A549 (cell line): ENCODE measurements at regions not wholly inside any gene's neighbourhood (a gene's known extent, or its start where the extent isn't known, plus 50 kb on each side); places are given as distances from the start of the nearest gene placed in this dataset.

Experiments used
- ATAC-seq, 2 experiments: fragments of 200-7000 bp in 1 of 2; fragments of >200 bp in 1 of 2; cut with Nextera tagmentation in 1 of 2; cut with Tn5 transposase in 1 of 2; 3 replicates each; pipeline versions ENCODE4 v1.8.0 to v1.9.1; 2018 to 2020; ENCODE audit warnings: mild to moderate bottlenecking in 1 of 2, moderate library complexity in 1 of 2
- CTCF ChIA-PET: fragments of 300-600 bp; sonication (Branson Sonifier 250); formaldehyde crosslinking; extraction: SDS; loops from one replicate; lab custom pipeline; 2021; ENCODE audit warnings: antibody characterized with exemption, inconsistent platforms; lab: Yijun Ruan, JAX
- POLR2A ChIA-PET: fragments of 350-600 bp; formaldehyde crosslinking; extraction: SDS; loops from one replicate; lab custom pipeline; 2021; ENCODE audit warnings: antibody characterized with exemption, inconsistent platforms; lab: Yijun Ruan, JAX
- DNase-seq, 2 experiments: peaks; one replicate each; pipeline versions ENCODE4 v3.0.0 to v3.0.0-alpha.2; 2011 to 2016; ENCODE audit warnings: low read depth in 1 of 2, low spot score in 1 of 2
- FAIRE-seq: peaks from 2 replicates; lab custom pipeline; 2011; peaks lifted over from hg19 to GRCh38; lab: Jason Lieb, UNC
- H3K27ac ChIP-seq, 2 experiments: fragments of >200 bp; sonication (Bioruptor Twin); formaldehyde crosslinking; 3 replicates each; pipeline ENCODE4 v1.5.1; 2016 to 2017
- H3K4me1 ChIP-seq: fragments of >200 bp; sonication (Bioruptor Twin); formaldehyde crosslinking; 3 replicates; pipeline ENCODE4 v1.6.1; 2016
- H3K4me2 ChIP-seq: fragments of >200 bp; sonication (Bioruptor Twin); formaldehyde crosslinking; 3 replicates; pipeline ENCODE4 v1.6.1; 2016
- H3K4me3 ChIP-seq: fragments of >200 bp; sonication (Bioruptor Twin); formaldehyde crosslinking; 3 replicates; pipeline ENCODE4 v1.5.1; 2016
- H3K9me3 ChIP-seq: fragments of >200 bp; sonication (Bioruptor Twin); formaldehyde crosslinking; 3 replicates; pipeline ENCODE4 v1.6.1; 2016
- EHF ChIP-seq: fragments of 250-450 bp; sonication (Bioruptor Pico); IDR thresholded peaks from 2 replicates; pipeline ENCODE4 v1.5.0; 2020; ENCODE audit warnings: mild to moderate bottlenecking
- FOSB ChIP-seq: fragments of 250-450 bp; sonication (Bioruptor Pico); IDR thresholded peaks from 2 replicates; pipeline ENCODE4 v1.5.0; 2020; ENCODE audit warnings: mild to moderate bottlenecking, moderate library complexity
- FOSL2 ChIP-seq, 2 experiments: fragments of 450-650 bp in 1 of 2; fragments of >200 bp in 1 of 2; sonication (Bioruptor Twin) in 1 of 2; formaldehyde crosslinking; IDR thresholded peaks; 2 replicates each; pipeline versions ENCODE4 v1.5.0 to v1.6.1; 2016 to 2020; ENCODE audit warnings: mild to moderate bottlenecking in 1 of 2, moderate library complexity in 1 of 2
- HDAC2 ChIP-seq: fragments of 200-600 bp; sonication (generic); IDR thresholded peaks from 2 replicates; pipeline ENCODE4 v1.6.1; 2016
- HOXA7 ChIP-seq: fragments of 250-450 bp; sonication (Bioruptor Pico); IDR thresholded peaks from 2 replicates; pipeline ENCODE4 v1.5.0; 2020; ENCODE audit warnings: mild to moderate bottlenecking, moderate library complexity
- HOXB13 ChIP-seq: fragments of 250-450 bp; sonication (Bioruptor Pico); IDR thresholded peaks from 2 replicates; pipeline ENCODE4 v1.5.0; 2020; ENCODE audit warnings: low read depth, mild to moderate bottlenecking, moderate library complexity
- JUNB ChIP-seq: fragments of >200 bp; sonication (Bioruptor Twin); formaldehyde crosslinking; IDR thresholded peaks from 2 replicates; pipeline ENCODE4 v1.6.1; 2016
- KDM5A ChIP-seq: fragments of 200-600 bp; sonication (generic); IDR thresholded peaks from 2 replicates; pipeline ENCODE4 v1.6.1; 2016; ENCODE audit warnings: antibody characterized with exemption, mild to moderate bottlenecking
- MAFK ChIP-seq: fragments of 450-650 bp; IDR thresholded peaks from 2 replicates; pipeline ENCODE4 v1.6.1; 2014; ENCODE audit not compliant: partially characterized antibody
- MAZ ChIP-seq: fragments of 150-350 bp; IDR thresholded peaks from 2 replicates; pipeline ENCODE4 v1.6.1; 2014; ENCODE audit warnings: antibody characterized with exemption, low read depth, low read length, borderline replicate concordance
- NR3C1 ChIP-seq: fragments of >200 bp; sonication (Bioruptor Twin); formaldehyde crosslinking; IDR thresholded peaks from 3 replicates; pipeline ENCODE4 v1.6.1; 2017
- PHF8 ChIP-seq: fragments of 200-600 bp; sonication (generic); IDR thresholded peaks from 2 replicates; pipeline ENCODE4 v1.6.1; 2016; ENCODE audit warnings: low read depth, mild to moderate bottlenecking, antibody characterized with exemption, moderate library complexity, borderline replicate concordance
- SREBF2 ChIP-seq: fragments of 450-650 bp; IDR thresholded peaks from 2 replicates; pipeline ENCODE4 v1.6.1; 2014; ENCODE audit warnings: mild to moderate bottlenecking, moderate library complexity
- TFCP2L1 ChIP-seq: fragments of 250-450 bp; sonication (Bioruptor Pico); IDR thresholded peaks from 2 replicates; pipeline ENCODE4 v1.5.0; 2021; ENCODE audit warnings: mild to moderate bottlenecking
- ZC3H11A ChIP-seq: fragments of 450-650 bp; IDR thresholded peaks from 2 replicates; pipeline ENCODE4 v1.6.1; 2014; ENCODE audit warnings: antibody characterized with exemption, mild to moderate bottlenecking
- ZFP36 ChIP-seq: fragments of 450-650 bp; IDR thresholded peaks from 2 replicates; pipeline ENCODE4 v1.6.1; 2014; ENCODE audit warnings: borderline replicate concordance; ENCODE audit not compliant: partially characterized antibody
- ZNF302 ChIP-seq: fragments of 250-450 bp; sonication (Bioruptor Pico); IDR thresholded peaks from 2 replicates; pipeline ENCODE4 v1.9.0; 2021; ENCODE audit warnings: inconsistent platforms, mild to moderate bottlenecking, moderate library complexity
- WGBS: methylation state at CpG from one replicate; pipeline ENCODE4 v1.1.6; 2017; ENCODE audit errors: missing lambda C conversion rate; 5-methylcytosine and 5-hydroxymethylcytosine counted together
- TF ChIP-seq, protein P1 (sequence below): fragments of 450-650 bp; IDR thresholded peaks from 2 replicates; pipeline ENCODE4 v1.6.1; 2014; ENCODE audit warnings: antibody characterized with exemption
- TF ChIP-seq, protein P2 (sequence below): IDR thresholded peaks from 2 replicates; pipeline ENCODE4 v1.6.1; 2012
- TF ChIP-seq, protein P3 (sequence below): fragments of >200 bp; sonication (Bioruptor Twin); formaldehyde crosslinking; IDR thresholded peaks from 3 replicates; pipeline ENCODE4 v1.5.1; 2016
- TF ChIP-seq, protein P4 (sequence below): fragments of >200 bp; sonication (Bioruptor Twin); formaldehyde crosslinking; IDR thresholded peaks from 3 replicates; pipeline ENCODE4 v1.6.1; 2016
- TF ChIP-seq, protein P5 (sequence below): IDR thresholded peaks from 2 replicates; pipeline ENCODE4 v1.6.1; 2012; ENCODE audit warnings: low read depth, borderline replicate concordance
- TF ChIP-seq, protein P6 (sequence below): fragments of 200-600 bp; sonication (generic); IDR thresholded peaks from 2 replicates; pipeline ENCODE4 v1.6.1; 2016; ENCODE audit warnings: antibody characterized with exemption, mild to moderate bottlenecking, moderate library complexity

DNA sequence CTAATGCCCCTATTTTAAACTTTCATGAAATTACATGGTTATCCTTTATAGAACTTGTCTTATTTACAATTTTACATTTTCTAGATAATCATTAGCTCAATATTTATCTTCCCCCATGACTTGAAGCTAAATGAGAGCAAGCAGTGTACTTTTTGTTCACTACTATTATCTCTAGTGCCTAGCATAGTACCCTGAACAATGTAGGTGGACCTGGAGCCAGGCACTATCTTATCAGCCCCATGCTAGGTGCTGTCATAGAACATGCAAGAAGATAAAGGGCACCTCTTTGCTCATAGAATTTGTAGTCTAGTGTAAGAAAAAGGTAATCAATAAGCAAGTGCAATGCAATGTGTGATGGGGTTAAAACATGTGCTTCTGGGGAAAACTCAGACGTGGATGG, 399.9 kb downstream of the ELAVL2 start:
- no peak overlapping the region for H3K27ac ChIP-seq
- ATAC-seq (no peak), FAIRE-seq (no peak), DNase-seq (no peak)
- WGBS, result 0% methylated on average over 1 of the region's 1 CpG
- ChIA-PET CTCF (no interaction called here), POLR2A (no interaction called here)
- no peak overlapping the region for H3K4me2 ChIP-seq
- H3K4me1 ChIP-seq, result no peaks in the 10 kb centered on the region
- TF ChIP-seq KDM5A (no peak), JUNB (no peak), ZNF302 (CRISPR knock-in tag) (no peak), HOXB13 (CRISPR knock-in tag) (no peak), TFCP2L1 (no peak), HDAC2 (no peak), ZC3H11A (no peak), FOSL2 (IDR thresholded peaks at IDR 0.05) (no peak), FOSL2 (CRISPR knock-in tag; IDR thresholded peaks at IDR 0.05) (no peak), ZFP36 (no peak), FOSB (CRISPR knock-in tag) (no peak)
- TF ChIP-seq, protein P1, sequence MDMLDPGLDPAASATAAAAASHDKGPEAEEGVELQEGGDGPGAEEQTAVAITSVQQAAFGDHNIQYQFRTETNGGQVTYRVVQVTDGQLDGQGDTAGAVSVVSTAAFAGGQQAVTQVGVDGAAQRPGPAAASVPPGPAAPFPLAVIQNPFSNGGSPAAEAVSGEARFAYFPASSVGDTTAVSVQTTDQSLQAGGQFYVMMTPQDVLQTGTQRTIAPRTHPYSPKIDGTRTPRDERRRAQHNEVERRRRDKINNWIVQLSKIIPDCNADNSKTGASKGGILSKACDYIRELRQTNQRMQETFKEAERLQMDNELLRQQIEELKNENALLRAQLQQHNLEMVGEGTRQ, result no peak
- TF ChIP-seq, protein P2, sequence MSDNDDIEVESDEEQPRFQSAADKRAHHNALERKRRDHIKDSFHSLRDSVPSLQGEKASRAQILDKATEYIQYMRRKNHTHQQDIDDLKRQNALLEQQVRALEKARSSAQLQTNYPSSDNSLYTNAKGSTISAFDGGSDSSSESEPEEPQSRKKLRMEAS, result no peak
- H3K9me3 ChIP-seq, result no peaks in the 10 kb centered on the region
- no peak overlapping the region for H3K4me3 ChIP-seq

DNA sequence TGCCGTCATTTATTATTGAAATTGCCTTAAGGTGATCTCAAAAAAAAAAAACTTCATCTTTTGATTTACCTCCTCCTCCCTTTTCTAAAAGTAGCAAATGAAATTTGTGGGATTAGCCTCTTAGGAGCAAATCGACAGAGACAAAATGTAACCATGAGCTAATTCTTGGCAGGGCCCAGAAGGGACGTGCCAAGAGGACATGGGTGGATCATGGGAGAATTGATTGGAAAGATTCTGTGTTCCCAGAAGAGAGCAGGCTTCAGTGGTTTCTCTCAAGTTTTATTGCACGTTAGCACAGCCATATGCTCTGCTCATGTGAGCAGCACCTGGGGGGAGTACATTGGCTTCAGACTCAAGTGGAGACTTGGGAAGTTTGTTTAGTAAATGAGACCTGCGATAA, 394.6 kb downstream of the ELAVL2 start:
- no peak for TF ChIP-seq NR3C1
- TF ChIP-seq MAFK, result no peak
- no peak for TF ChIP-seq EHF (CRISPR knock-in tag)
- TF ChIP-seq, protein P3, sequence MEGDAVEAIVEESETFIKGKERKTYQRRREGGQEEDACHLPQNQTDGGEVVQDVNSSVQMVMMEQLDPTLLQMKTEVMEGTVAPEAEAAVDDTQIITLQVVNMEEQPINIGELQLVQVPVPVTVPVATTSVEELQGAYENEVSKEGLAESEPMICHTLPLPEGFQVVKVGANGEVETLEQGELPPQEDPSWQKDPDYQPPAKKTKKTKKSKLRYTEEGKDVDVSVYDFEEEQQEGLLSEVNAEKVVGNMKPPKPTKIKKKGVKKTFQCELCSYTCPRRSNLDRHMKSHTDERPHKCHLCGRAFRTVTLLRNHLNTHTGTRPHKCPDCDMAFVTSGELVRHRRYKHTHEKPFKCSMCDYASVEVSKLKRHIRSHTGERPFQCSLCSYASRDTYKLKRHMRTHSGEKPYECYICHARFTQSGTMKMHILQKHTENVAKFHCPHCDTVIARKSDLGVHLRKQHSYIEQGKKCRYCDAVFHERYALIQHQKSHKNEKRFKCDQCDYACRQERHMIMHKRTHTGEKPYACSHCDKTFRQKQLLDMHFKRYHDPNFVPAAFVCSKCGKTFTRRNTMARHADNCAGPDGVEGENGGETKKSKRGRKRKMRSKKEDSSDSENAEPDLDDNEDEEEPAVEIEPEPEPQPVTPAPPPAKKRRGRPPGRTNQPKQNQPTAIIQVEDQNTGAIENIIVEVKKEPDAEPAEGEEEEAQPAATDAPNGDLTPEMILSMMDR, result no peak
- TF ChIP-seq HOXA7 (CRISPR knock-in tag), result no peak
- no peak for TF ChIP-seq PHF8
- CTCF ChIA-PET, result no interaction called here
- WGBS, result 4% methylated on average over 5 of the region's 5 CpGs
- Histone ChIP-seq H3K4me2 (no peak overlapping the region), H3K4me3 (no peak overlapping the region), H3K4me1 (no peaks in the 10 kb centered on the region), H3K27ac (no peak overlapping the region), H3K9me3 (no peaks in the 10 kb centered on the region)
- FAIRE-seq (no peak), ATAC-seq (no peak), DNase-seq (no peak)
- POLR2A ChIA-PET, result no interaction called here

DNA sequence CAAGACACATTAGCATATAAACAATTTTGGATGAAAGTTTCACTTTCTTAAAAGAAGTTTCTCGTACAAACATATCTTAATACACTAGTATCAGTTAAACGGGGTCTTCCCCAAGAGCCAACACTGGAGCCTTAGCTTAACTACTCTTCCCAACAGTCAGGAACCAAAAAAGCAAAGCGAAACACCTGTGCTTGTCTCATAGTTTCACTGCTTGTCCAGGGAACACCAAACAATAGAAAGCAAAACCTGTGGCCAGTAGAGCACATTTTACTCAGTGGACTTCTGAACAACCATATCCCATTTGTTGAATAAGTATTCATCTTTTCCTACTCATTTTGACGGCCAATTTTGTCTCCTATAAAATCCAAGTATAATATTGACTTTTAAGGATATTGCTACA, 391.4 kb downstream of the ELAVL2 start:
- 4% methylated on average over 4 of the region's 4 CpGs for WGBS
- H3K27ac ChIP-seq, result no peak overlapping the region
- no peak for FAIRE-seq
- no peak overlapping the region for H3K4me2 ChIP-seq
- CTCF ChIA-PET, result no interaction called here
- no peaks in the 10 kb centered on the region for H3K4me1 ChIP-seq
- no peak for ATAC-seq
- no peak for DNase-seq
- H3K9me3 ChIP-seq, result no peaks in the 10 kb centered on the region
- POLR2A ChIA-PET, result no interaction called here
- no peak overlapping the region for H3K4me3 ChIP-seq
- TF ChIP-seq ZNF302 (CRISPR knock-in tag), result no peak
- TF ChIP-seq, protein P4, sequence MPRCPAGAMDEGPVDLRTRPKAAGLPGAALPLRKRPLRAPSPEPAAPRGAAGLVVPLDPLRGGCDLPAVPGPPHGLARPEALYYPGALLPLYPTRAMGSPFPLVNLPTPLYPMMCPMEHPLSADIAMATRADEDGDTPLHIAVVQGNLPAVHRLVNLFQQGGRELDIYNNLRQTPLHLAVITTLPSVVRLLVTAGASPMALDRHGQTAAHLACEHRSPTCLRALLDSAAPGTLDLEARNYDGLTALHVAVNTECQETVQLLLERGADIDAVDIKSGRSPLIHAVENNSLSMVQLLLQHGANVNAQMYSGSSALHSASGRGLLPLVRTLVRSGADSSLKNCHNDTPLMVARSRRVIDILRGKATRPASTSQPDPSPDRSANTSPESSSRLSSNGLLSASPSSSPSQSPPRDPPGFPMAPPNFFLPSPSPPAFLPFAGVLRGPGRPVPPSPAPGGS, result no peak
- no peak for TF ChIP-seq ZFP36
- TF ChIP-seq MAZ, result no peak
- TF ChIP-seq, protein P5, sequence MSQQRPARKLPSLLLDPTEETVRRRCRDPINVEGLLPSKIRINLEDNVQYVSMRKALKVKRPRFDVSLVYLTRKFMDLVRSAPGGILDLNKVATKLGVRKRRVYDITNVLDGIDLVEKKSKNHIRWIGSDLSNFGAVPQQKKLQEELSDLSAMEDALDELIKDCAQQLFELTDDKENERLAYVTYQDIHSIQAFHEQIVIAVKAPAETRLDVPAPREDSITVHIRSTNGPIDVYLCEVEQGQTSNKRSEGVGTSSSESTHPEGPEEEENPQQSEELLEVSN, result no peak
- TF ChIP-seq, protein P6, sequence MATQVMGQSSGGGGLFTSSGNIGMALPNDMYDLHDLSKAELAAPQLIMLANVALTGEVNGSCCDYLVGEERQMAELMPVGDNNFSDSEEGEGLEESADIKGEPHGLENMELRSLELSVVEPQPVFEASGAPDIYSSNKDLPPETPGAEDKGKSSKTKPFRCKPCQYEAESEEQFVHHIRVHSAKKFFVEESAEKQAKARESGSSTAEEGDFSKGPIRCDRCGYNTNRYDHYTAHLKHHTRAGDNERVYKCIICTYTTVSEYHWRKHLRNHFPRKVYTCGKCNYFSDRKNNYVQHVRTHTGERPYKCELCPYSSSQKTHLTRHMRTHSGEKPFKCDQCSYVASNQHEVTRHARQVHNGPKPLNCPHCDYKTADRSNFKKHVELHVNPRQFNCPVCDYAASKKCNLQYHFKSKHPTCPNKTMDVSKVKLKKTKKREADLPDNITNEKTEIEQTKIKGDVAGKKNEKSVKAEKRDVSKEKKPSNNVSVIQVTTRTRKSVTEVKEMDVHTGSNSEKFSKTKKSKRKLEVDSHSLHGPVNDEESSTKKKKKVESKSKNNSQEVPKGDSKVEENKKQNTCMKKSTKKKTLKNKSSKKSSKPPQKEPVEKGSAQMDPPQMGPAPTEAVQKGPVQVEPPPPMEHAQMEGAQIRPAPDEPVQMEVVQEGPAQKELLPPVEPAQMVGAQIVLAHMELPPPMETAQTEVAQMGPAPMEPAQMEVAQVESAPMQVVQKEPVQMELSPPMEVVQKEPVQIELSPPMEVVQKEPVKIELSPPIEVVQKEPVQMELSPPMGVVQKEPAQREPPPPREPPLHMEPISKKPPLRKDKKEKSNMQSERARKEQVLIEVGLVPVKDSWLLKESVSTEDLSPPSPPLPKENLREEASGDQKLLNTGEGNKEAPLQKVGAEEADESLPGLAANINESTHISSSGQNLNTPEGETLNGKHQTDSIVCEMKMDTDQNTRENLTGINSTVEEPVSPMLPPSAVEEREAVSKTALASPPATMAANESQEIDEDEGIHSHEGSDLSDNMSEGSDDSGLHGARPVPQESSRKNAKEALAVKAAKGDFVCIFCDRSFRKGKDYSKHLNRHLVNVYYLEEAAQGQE, result no peak
- TF ChIP-seq, protein P3, result no peak
- TF ChIP-seq TFCP2L1, result no peak
- no peak for TF ChIP-seq HDAC2
- TF ChIP-seq SREBF2, result no peak
- TF ChIP-seq HOXA7 (CRISPR knock-in tag), result no peak
- TF ChIP-seq, protein P2, result no peak
